Endothelial cell of umbilical vein (primary cell): ENCODE measurements at regions not wholly inside any gene's neighbourhood (a gene's known extent, or its start where the extent isn't known, plus 50 kb on each side); places are given as distances from the start of the nearest gene placed in this dataset.

ENCODE experiments used
- BruUV-seq: library from RNA; stranded (reverse); fragments of 400-500 nt; replicated peaks from 2 replicates; lab custom pipeline; 2021; lab: Mats Ljungman, UMichigan
- CTCF ChIA-PET: fragments of 300-600, 350-600 bp; sonication (Branson Sonifier 250); formaldehyde crosslinking; loops from one replicate; lab custom pipeline; 2021; ENCODE audit warnings: antibody characterized with exemption, inconsistent platforms; lab: Charles Lee
- POLR2A ChIA-PET: fragments of 300-600, 350-600 bp; sonication (Branson Sonifier 250); formaldehyde crosslinking; loops from one replicate; lab custom pipeline; 2021; ENCODE audit warnings: antibody characterized with exemption, inconsistent platforms; lab: Charles Lee
- DNase-seq: peaks from one replicate; pipeline ENCODE4 v3.0.0-alpha.2; 2011; ENCODE audit warnings: low read depth, low spot score
- FAIRE-seq: peaks from 2 replicates; lab custom pipeline; 2011; peaks lifted over from hg19 to GRCh38; lab: Jason Lieb, UNC
- H2AFZ ChIP-seq: 2 replicates; pipeline ENCODE4 v1.6.0; 2012; ENCODE audit warnings: low read depth, low read length, control low read depth, inconsistent platforms
- H3K27ac ChIP-seq: 2 replicates; pipeline ENCODE4 v1.5.1; 2011; ENCODE audit warnings: low read depth, mild to moderate bottlenecking, control low read depth, low read length, moderate library complexity; ENCODE audit not compliant: insufficient read depth
- H3K27me3 ChIP-seq, 2 experiments: 2 replicates each; pipeline versions ENCODE4 v1.6.0 to v1.6.1; 2011; ENCODE audit warnings: low read length in 2 of 2, mixed read lengths in 1 of 2; ENCODE audit not compliant: control insufficient read depth in 2 of 2, insufficient read depth in 2 of 2
- H3K36me3 ChIP-seq, 2 experiments: 2 replicates in 1 of 2; 3 replicates in 1 of 2; pipeline ENCODE4 v1.5.1; 2011; ENCODE audit warnings: low read length in 2 of 2, mild to moderate bottlenecking in 1 of 2, moderate library complexity in 1 of 2; ENCODE audit not compliant: control insufficient read depth in 2 of 2, insufficient read depth in 2 of 2; ENCODE audit errors: extremely low read depth in 1 of 2
- H3K4me1 ChIP-seq: 3 replicates; pipeline ENCODE4 v1.5.1; 2011; ENCODE audit warnings: mild to moderate bottlenecking, low read length; ENCODE audit not compliant: control insufficient read depth, insufficient read depth; ENCODE audit errors: extremely low read depth
- H3K4me2 ChIP-seq: 2 replicates; pipeline ENCODE4 v1.6.1; 2011; ENCODE audit warnings: low read length, control low read depth, mixed read lengths; ENCODE audit not compliant: insufficient read depth
- H3K4me3 ChIP-seq, 3 experiments: fragments of 200-600 bp in 1 of 3; sonication (generic), shearing (Covaris generic) in 1 of 3; replicated peaks in 1 of 3; 2 replicates each; pipeline ENCODE4 v1.5.1; 2011 to 2016; ENCODE audit warnings: control low read depth in 3 of 3, low read length in 3 of 3, mild to moderate bottlenecking in 2 of 3, inconsistent platforms in 1 of 3, low read depth in 1 of 3, moderate library complexity in 1 of 3; ENCODE audit not compliant: insufficient read depth in 1 of 3
- H3K79me2 ChIP-seq: 2 replicates; pipeline ENCODE4 v1.6.0; 2012; ENCODE audit warnings: low read length, inconsistent platforms; ENCODE audit not compliant: control insufficient read depth, insufficient read depth
- H3K9ac ChIP-seq: replicated peaks from 2 replicates; pipeline ENCODE3; 2011; ENCODE audit warnings: low read length, control low read depth; ENCODE audit not compliant: insufficient read depth; ENCODE audit errors: extremely low read depth
- H3K9me1 ChIP-seq: replicated peaks from 3 replicates; pipeline ENCODE4 v1.6.0; 2011; ENCODE audit warnings: mild to moderate bottlenecking, low read length; ENCODE audit not compliant: control insufficient read depth, insufficient read depth; ENCODE audit errors: extremely low read depth
- H3K9me3 ChIP-seq: replicated peaks from 2 replicates; pipeline ENCODE4 v1.5.1; 2012; ENCODE audit warnings: low read length, inconsistent platforms; ENCODE audit not compliant: control insufficient read depth, insufficient read depth
- H4K20me1 ChIP-seq: replicated peaks from 2 replicates; pipeline ENCODE3; 2011; ENCODE audit warnings: mild to moderate bottlenecking, low read length; ENCODE audit not compliant: control insufficient read depth, insufficient read depth; ENCODE audit errors: extremely low read depth
- EZH2 ChIP-seq: IDR thresholded peaks from 2 replicates; pipeline ENCODE4 v1.6.1; 2012; ENCODE audit warnings: borderline replicate concordance, low read depth, mild to moderate bottlenecking, moderate library complexity, low read length, inconsistent platforms; ENCODE audit not compliant: severe bottlenecking
- FOS ChIP-seq: IDR thresholded peaks from 2 replicates; pipeline ENCODE4 v1.6.1; 2011; ENCODE audit warnings: mild to moderate bottlenecking, low read length, moderate library complexity, borderline replicate concordance; ENCODE audit not compliant: insufficient read depth
- GATA2 ChIP-seq: IDR thresholded peaks from 2 replicates; pipeline ENCODE4 v1.7.0; 2011; ENCODE audit warnings: low read depth, mild to moderate bottlenecking, moderate library complexity, mixed read lengths, low read length; ENCODE audit not compliant: insufficient read length, insufficient read depth
- JUN ChIP-seq: IDR thresholded peaks from 2 replicates; pipeline ENCODE4 v1.6.1; 2011; ENCODE audit warnings: borderline replicate concordance, low read depth; ENCODE audit not compliant: insufficient read length, insufficient read depth
- MYC ChIP-seq: IDR thresholded peaks from one replicate; pipeline ENCODE4 v1.6.1; 2011; ENCODE audit warnings: mild to moderate bottlenecking, low read depth, low read length
- POLR2A ChIP-seq: IDR thresholded peaks from 2 replicates; pipeline ENCODE4 v1.6.1; 2012; ENCODE audit warnings: low read depth, mild to moderate bottlenecking, control low read depth, low read length
- POLR2AphosphoS5 ChIP-seq: IDR thresholded peaks from 2 replicates; pipeline ENCODE4 v1.6.1; 2012; ENCODE audit warnings: low read depth, mild to moderate bottlenecking, control low read depth, low read length, moderate library complexity; ENCODE audit not compliant: insufficient read depth
- dilution Hi-C: fragments of 300-500 bp; cut with MboI; formaldehyde crosslinking; loops from one replicate; pipeline ENCODE4 v1.15.0; 2019; ENCODE audit warnings: low sequenced_read_pairs; ENCODE audit not compliant: extremely low pct_ligation_motif_present
- intact Hi-C: fragments of 100-400 bp; cut with micrococcal nuclease; formaldehyde crosslinking; loops from one replicate; pipeline ENCODE4 v1.10.0; 2022
- TF ChIP-seq, protein P1 (sequence below), 2 donors: IDR thresholded peaks; 1 replicate in 1 of 2; 2 replicates in 1 of 2; pipeline ENCODE4 v1.5.1; 2011; ENCODE audit warnings: low read length in 2 of 2, mild to moderate bottlenecking in 2 of 2, moderate library complexity in 2 of 2, control low read depth in 1 of 2, inconsistent platforms in 1 of 2, low read depth in 1 of 2; ENCODE audit not compliant: insufficient read depth in 1 of 2; ENCODE audit errors: extremely low read depth in 1 of 2
- TF ChIP-seq, protein P2 (sequence below): IDR thresholded peaks from 2 replicates; pipeline ENCODE4 v1.6.1; 2011; ENCODE audit not compliant: insufficient read depth, insufficient read length

DNA sequence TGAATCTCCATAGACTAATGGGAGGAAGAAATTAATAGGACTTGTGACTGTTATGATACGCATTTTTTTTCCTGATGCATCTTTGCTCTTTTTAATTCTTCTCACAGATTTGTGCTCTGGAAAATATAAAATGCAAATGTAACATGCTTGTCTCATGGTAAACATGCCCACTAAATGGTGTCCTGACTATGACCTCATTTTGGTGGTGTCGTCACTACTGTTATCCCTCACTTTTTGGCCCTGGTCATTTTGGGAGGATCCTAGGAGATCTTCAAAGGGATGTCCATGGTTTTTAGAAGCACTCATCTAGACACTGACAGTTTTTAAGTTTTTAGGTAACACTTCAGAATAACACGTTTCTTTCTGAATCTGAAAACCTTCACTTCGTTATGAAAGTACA lies 790.8 kb upstream of the FBXO33 start:
- Histone ChIP-seq H3K9ac (no peak overlapping the region), H3K4me3 (no peak overlapping the region), H4K20me1 (no peaks in the 10 kb centered on the region), H3K9me3 (no peaks in the 10 kb centered on the region), H2AFZ (no peak overlapping the region), H3K4me2 (no peak overlapping the region), H3K27me3 (no peaks in the 10 kb centered on the region), H3K9me1 (no peaks in the 10 kb centered on the region), H3K4me1 (no peaks in the 10 kb centered on the region), H3K36me3 (no peaks in the 10 kb centered on the region), H3K79me2 (no peaks in the 10 kb centered on the region), H3K27ac (no peak overlapping the region)
- TF ChIP-seq POLR2A: no peak
- TF ChIP-seq JUN: no peak
- TF ChIP-seq, protein P1, sequence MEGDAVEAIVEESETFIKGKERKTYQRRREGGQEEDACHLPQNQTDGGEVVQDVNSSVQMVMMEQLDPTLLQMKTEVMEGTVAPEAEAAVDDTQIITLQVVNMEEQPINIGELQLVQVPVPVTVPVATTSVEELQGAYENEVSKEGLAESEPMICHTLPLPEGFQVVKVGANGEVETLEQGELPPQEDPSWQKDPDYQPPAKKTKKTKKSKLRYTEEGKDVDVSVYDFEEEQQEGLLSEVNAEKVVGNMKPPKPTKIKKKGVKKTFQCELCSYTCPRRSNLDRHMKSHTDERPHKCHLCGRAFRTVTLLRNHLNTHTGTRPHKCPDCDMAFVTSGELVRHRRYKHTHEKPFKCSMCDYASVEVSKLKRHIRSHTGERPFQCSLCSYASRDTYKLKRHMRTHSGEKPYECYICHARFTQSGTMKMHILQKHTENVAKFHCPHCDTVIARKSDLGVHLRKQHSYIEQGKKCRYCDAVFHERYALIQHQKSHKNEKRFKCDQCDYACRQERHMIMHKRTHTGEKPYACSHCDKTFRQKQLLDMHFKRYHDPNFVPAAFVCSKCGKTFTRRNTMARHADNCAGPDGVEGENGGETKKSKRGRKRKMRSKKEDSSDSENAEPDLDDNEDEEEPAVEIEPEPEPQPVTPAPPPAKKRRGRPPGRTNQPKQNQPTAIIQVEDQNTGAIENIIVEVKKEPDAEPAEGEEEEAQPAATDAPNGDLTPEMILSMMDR (IDR thresholded peaks at IDR 0.05; ENCODE audit: extremely low read depth in 1 of 2, insufficient read depth in 1 of 2, low read depth in 1 of 2, low read length in 2 of 2): no peak
- no peak for TF ChIP-seq MYC
- TF ChIP-seq FOS: no peak
- TF ChIP-seq, protein P2, sequence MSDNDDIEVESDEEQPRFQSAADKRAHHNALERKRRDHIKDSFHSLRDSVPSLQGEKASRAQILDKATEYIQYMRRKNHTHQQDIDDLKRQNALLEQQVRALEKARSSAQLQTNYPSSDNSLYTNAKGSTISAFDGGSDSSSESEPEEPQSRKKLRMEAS: no peak
- CTCF ChIA-PET: no interaction called here
- no peak for DNase-seq
- BruUV-seq: no TSS peak
- dilution Hi-C loops: no loop called here
- intact Hi-C loops: no loop called here
- no peak for FAIRE-seq
- POLR2A ChIA-PET: no interaction called here

DNA sequence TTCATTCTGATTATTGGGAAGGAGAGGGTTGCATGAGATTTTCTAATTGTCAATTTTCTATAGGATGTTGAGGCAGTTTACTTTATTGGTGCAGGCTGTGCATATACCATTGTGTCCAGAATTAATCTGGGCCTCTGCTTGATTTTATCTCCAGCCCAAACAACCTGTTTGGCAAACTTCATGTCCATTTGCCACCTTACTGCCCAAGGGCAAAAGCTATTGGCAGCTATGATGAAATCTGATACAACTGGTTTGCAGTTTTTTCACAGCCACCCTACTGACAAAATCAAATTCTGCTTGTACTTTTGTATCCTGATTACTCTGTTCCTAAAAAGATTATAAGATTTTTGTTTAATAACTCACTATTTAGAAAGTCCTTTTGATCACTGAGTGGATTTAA lies 789.2 kb upstream of the FBXO33 start:
- no peak for FAIRE-seq
- POLR2A ChIA-PET: no interaction called here
- BruUV-seq: no TSS peak

More for the DNA sequence above, 789.2 kb upstream of the FBXO33 start:
- Histone ChIP-seq H3K4me3 (no peak overlapping the region), H3K9ac (no peak overlapping the region), H3K27ac (no peak overlapping the region), H3K27me3 (no peaks in the 10 kb centered on the region), H3K79me2 (no peaks in the 10 kb centered on the region), H3K9me1 (no peaks in the 10 kb centered on the region), H3K36me3 (no peaks in the 10 kb centered on the region), H3K4me2 (no peak overlapping the region), H2AFZ (no peak overlapping the region), H4K20me1 (no peaks in the 10 kb centered on the region), H3K4me1 (no peaks in the 10 kb centered on the region), H3K9me3 (no peaks in the 10 kb centered on the region)
- TF ChIP-seq, protein P2: no peak
- TF ChIP-seq GATA2 (no peak), EZH2 (no peak), FOS (no peak), MYC (no peak), JUN (no peak), POLR2AphosphoS5 (no peak), POLR2A (no peak)
- TF ChIP-seq, protein P1 (IDR thresholded peaks at IDR 0.05; ENCODE audit: extremely low read depth in 1 of 2, insufficient read depth in 1 of 2, low read depth in 1 of 2, low read length in 2 of 2): no peak
- intact Hi-C loops (no loop called here), dilution Hi-C loops (no loop called here)
- CTCF ChIA-PET: no interaction called here
- DNase-seq: no peak
